Tibial nerve (tissue), 4 donors: ENCODE measurements at regions not wholly inside any gene's neighbourhood (a gene's known extent, or its start where the extent isn't known, plus 50 kb on each side); places are given as distances from the start of the nearest gene placed in this dataset.

Experiments
- DNase-seq, 2 donors: peaks; one replicate each; pipeline ENCODE4 v3.0.0-alpha.2; 2019; ENCODE audit warnings: low spot score in 2 of 2
- H3K27ac ChIP-seq, 4 donors: fragments of 200-600 bp; sonication (generic) in 3 of 4; one replicate each; pipeline ENCODE4 v1.5.1; 2017 to 2019; ENCODE audit warnings: mild to moderate bottlenecking in 1 of 4
- H3K27me3 ChIP-seq, 2 donors: fragments of 200-600 bp; sonication (generic) in 1 of 2; one replicate each; pipeline versions ENCODE4 v1.5.1 to v1.6.0; 2017 to 2019
- H3K36me3 ChIP-seq, 3 donors: fragments of 200-600 bp; sonication (generic); one replicate each; pipeline ENCODE4 v1.5.1; 2018 to 2019
- H3K4me1 ChIP-seq, 4 donors: fragments of 200-600 bp; sonication (generic) in 3 of 4; one replicate each; pipeline ENCODE4 v1.5.1; 2017 to 2019
- H3K4me3 ChIP-seq, 4 donors: fragments of 200-600 bp; sonication (generic) in 3 of 4; one replicate each; pipeline ENCODE4 v1.5.1; 2017 to 2019; ENCODE audit warnings: mild to moderate bottlenecking in 1 of 4, moderate library complexity in 1 of 4
- H3K9me3 ChIP-seq, 4 donors: fragments of 200-600 bp; sonication (generic) in 3 of 4; one replicate each; pipeline ENCODE4 v1.5.1; 2017 to 2019
- CTCF ChIP-seq, 5 experiments: fragments of 200-600 bp in 3 of 5; fragments of 450-650 bp in 2 of 5; sonication (generic) in 3 of 5; IDR thresholded peaks; one replicate each; pipeline ENCODE4 v1.5.1; 2016 to 2019; ENCODE audit warnings: antibody characterized with exemption in 5 of 5, mild to moderate bottlenecking in 3 of 5, moderate library complexity in 2 of 5
- EP300 ChIP-seq, 2 donors: sonication (generic); formaldehyde crosslinking; IDR thresholded peaks; one replicate each; pipeline ENCODE4 v1.6.1; 2017; ENCODE audit warnings: antibody characterized with exemption in 2 of 2, mild to moderate bottlenecking in 1 of 2
- POLR2A ChIP-seq, 2 donors: fragments of 450-650 bp; IDR thresholded peaks; one replicate each; pipeline ENCODE4 v1.6.1; 2017; ENCODE audit warnings: antibody characterized with exemption in 2 of 2, mild to moderate bottlenecking in 2 of 2, moderate library complexity in 2 of 2
- WGBS, 2 donors: methylation state at CpG; one replicate each; pipeline ENCODE4 v1.1.5; 2018; 5-methylcytosine and 5-hydroxymethylcytosine counted together

GRCh38 chrX:128664211-128664610 lies 612.0 kb upstream of the ACTRT1 start:
- Histone ChIP-seq H3K27ac (no peak overlapping the region), H3K36me3 (no peaks in the 10 kb centered on the region), H3K4me1 (no peaks in the 10 kb centered on the region), H3K4me3 (no peak overlapping the region), H3K27me3 (no peaks in the 10 kb centered on the region), H3K9me3 (peaks cover 0 to 7% (median 4%) of the 10 kb centered on the region in 4 donors)
- WGBS, 2 donors = 60 to 61% methylated on average over 1 of the region's 1 CpG
- no peak for DNase-seq
- no peak for TF ChIP-seq POLR2A (IDR thresholded peaks at IDR 0.05)
- no peak for TF ChIP-seq CTCF (IDR thresholded peaks at IDR 0.05)
- no peak for TF ChIP-seq EP300 (IDR thresholded peaks at IDR 0.05)

- WGBS, 2 donors = 8 to 32% methylated on average over 6 of the region's 6 CpGs
- no peak overlapping the region for H3K27ac ChIP-seq
- H3K36me3 ChIP-seq = no peaks in the 10 kb centered on the region
- no peak for DNase-seq
- peaks cover 0 to 4% (median 2%) of the 10 kb centered on the region in 4 donors for H3K9me3 ChIP-seq
- H3K4me1 ChIP-seq = no peaks in the 10 kb centered on the region
- no peaks in the 10 kb centered on the region for H3K27me3 ChIP-seq
- TF ChIP-seq POLR2A (IDR thresholded peaks at IDR 0.05) (no peak), EP300 (IDR thresholded peaks at IDR 0.05) (no peak), CTCF (IDR thresholded peaks at IDR 0.05) (no peak)
- H3K4me3 ChIP-seq = no peak overlapping the region
Measured at GRCh38 chrX:128653524-128654060, 601.4 kb upstream of the ACTRT1 start.

- no peak for TF ChIP-seq POLR2A (IDR thresholded peaks at IDR 0.05)
- TF ChIP-seq CTCF (IDR thresholded peaks at IDR 0.05) = no peak
- WGBS, 2 donors = 75 to 77% methylated on average over 1 of the region's 1 CpG
- Histone ChIP-seq H3K9me3 (no peaks in the 10 kb centered on the region), H3K4me1 (no peaks in the 10 kb centered on the region), H3K4me3 (no peak overlapping the region), H3K36me3 (no peaks in the 10 kb centered on the region), H3K27ac (no peak overlapping the region), H3K27me3 (no peaks in the 10 kb centered on the region)
- no peak for DNase-seq
Measured at GRCh38 chrX:128650326-128650725, 598.1 kb upstream of the ACTRT1 start.

GRCh38 chrX:128634754-128635153 lies 582.6 kb upstream of the ACTRT1 start:
- H3K27ac ChIP-seq = no peak overlapping the region
- no peaks in the 10 kb centered on the region for H3K4me1 ChIP-seq
- 20 to 29% methylated on average over 1 of the region's 1 CpG for WGBS, 2 donors
- DNase-seq = no peak
- no peak overlapping the region for H3K4me3 ChIP-seq
- no peaks in the 10 kb centered on the region for H3K36me3 ChIP-seq
- no peaks in the 10 kb centered on the region for H3K27me3 ChIP-seq
- TF ChIP-seq EP300 (IDR thresholded peaks at IDR 0.05) = no peak
- TF ChIP-seq POLR2A (IDR thresholded peaks at IDR 0.05) = no peak
- TF ChIP-seq CTCF (IDR thresholded peaks at IDR 0.05) = no peak
- H3K9me3 ChIP-seq = no peaks in the 10 kb centered on the region

- no peak overlapping the region for H3K4me3 ChIP-seq
- no peaks in the 10 kb centered on the region for H3K4me1 ChIP-seq
- H3K36me3 ChIP-seq = no peaks in the 10 kb centered on the region
- WGBS, 2 donors = no CpG with 5 or more reads among the region's 1 CpG
- TF ChIP-seq POLR2A (IDR thresholded peaks at IDR 0.05) = no peak
- TF ChIP-seq EP300 (IDR thresholded peaks at IDR 0.05) = no peak
- no peak for TF ChIP-seq CTCF (IDR thresholded peaks at IDR 0.05)
- no peak for DNase-seq
- H3K27me3 ChIP-seq = no peaks in the 10 kb centered on the region
- no peak overlapping the region for H3K27ac ChIP-seq
- no peaks in the 10 kb centered on the region for H3K9me3 ChIP-seq
Measured at GRCh38 chrX:128623361-128623760, 571.2 kb upstream of the ACTRT1 start.
